ENCODE measurements at regions not wholly inside any gene's neighbourhood (a gene's known extent, or its start where the extent isn't known, plus 50 kb on each side); places are given as distances from the start of the nearest gene placed in this dataset.

GRCh38 chr3:835096-835495 lies 257.7 kb upstream of the CNTN6 start:
- no peak for TF ChIP-seq CTCF (IDR thresholded peaks at IDR 0.05; ENCODE audit: unreplicated experiment)

GRCh38 chr3:839981-840380 lies 252.8 kb upstream of the CNTN6 start:
- DNase-seq (ENCODE audit: low spot score, unreplicated experiment) = no peak
- H3K4me3 Mint-ChIP-seq (ENCODE audit: low read depth) = no peak overlapping the region
- no peak for TF ChIP-seq CTCF (IDR thresholded peaks at IDR 0.05; ENCODE audit: unreplicated experiment)
- H3K9me3 Mint-ChIP-seq (ENCODE audit: low read depth) = no peaks in the 10 kb centered on the region
- H3K4me1 Mint-ChIP-seq (ENCODE audit: low read depth) = peaks cover 8% of the 10 kb centered on the region
- H3K27me3 Mint-ChIP-seq = no peaks in the 10 kb centered on the region
- no peak overlapping the region for H3K27ac Mint-ChIP-seq
- no peaks in the 10 kb centered on the region for H3K36me3 Mint-ChIP-seq (ENCODE audit: insufficient read depth)

More at GRCh38 chr3:835096-835495, 257.7 kb upstream of the CNTN6 start:
- Mint-ChIP-seq H3K36me3 (ENCODE audit: insufficient read depth) (no peaks in the 10 kb centered on the region), H3K27me3 (no peaks in the 10 kb centered on the region), H3K27ac (no peak overlapping the region), H3K4me3 (ENCODE audit: low read depth) (no peak overlapping the region), H3K4me1 (ENCODE audit: low read depth) (no peaks in the 10 kb centered on the region), H3K9me3 (ENCODE audit: low read depth) (peaks cover 9% of the 10 kb centered on the region)
- no peak for DNase-seq (ENCODE audit: low spot score, unreplicated experiment)

GRCh38 chr3:851098-851790 lies 241.6 kb upstream of the CNTN6 start:
- Mint-ChIP-seq H3K4me3 (ENCODE audit: low read depth) (no peak overlapping the region), H3K4me1 (ENCODE audit: low read depth) (no peaks in the 10 kb centered on the region), H3K27me3 (peaks cover under 1% of the 10 kb centered on the region), H3K9me3 (ENCODE audit: low read depth) (peaks cover 10% of the 10 kb centered on the region), H3K36me3 (ENCODE audit: insufficient read depth) (no peaks in the 10 kb centered on the region), H3K27ac (no peak overlapping the region)
- TF ChIP-seq CTCF (IDR thresholded peaks at IDR 0.05; ENCODE audit: unreplicated experiment) = no peak
- no peak for DNase-seq (ENCODE audit: low spot score, unreplicated experiment)

- no peak for DNase-seq (ENCODE audit: low spot score, unreplicated experiment)
- Mint-ChIP-seq H3K27ac (no peak overlapping the region), H3K27me3 (peaks cover 3% of the 10 kb centered on the region), H3K36me3 (ENCODE audit: insufficient read depth) (no peaks in the 10 kb centered on the region), H3K4me1 (ENCODE audit: low read depth) (no peaks in the 10 kb centered on the region), H3K4me3 (ENCODE audit: low read depth) (no peak overlapping the region), H3K9me3 (ENCODE audit: low read depth) (peaks cover 5% of the 10 kb centered on the region)
- TF ChIP-seq CTCF (IDR thresholded peaks at IDR 0.05; ENCODE audit: unreplicated experiment) = no peak
Observed at GRCh38 chr3:852033-852432, 240.8 kb upstream of the CNTN6 start.

GRCh38 chr3:853489-853888 lies 239.3 kb upstream of the CNTN6 start:
- Mint-ChIP-seq H3K9me3 (ENCODE audit: low read depth) (no peaks in the 10 kb centered on the region), H3K27ac (no peak overlapping the region), H3K4me1 (ENCODE audit: low read depth) (no peaks in the 10 kb centered on the region), H3K27me3 (peaks cover 3% of the 10 kb centered on the region), H3K36me3 (ENCODE audit: insufficient read depth) (no peaks in the 10 kb centered on the region), H3K4me3 (ENCODE audit: low read depth) (no peak overlapping the region)
- DNase-seq (ENCODE audit: low spot score, unreplicated experiment) = no peak
- TF ChIP-seq CTCF (IDR thresholded peaks at IDR 0.05; ENCODE audit: unreplicated experiment) = no peak

All from progenitor cell of endocrine pancreas (in vitro differentiated cells).